DOHH2 (cell line): ENCODE measurements at regions not wholly inside any gene's neighbourhood (a gene's known extent, or its start where the extent isn't known, plus 50 kb on each side); places are given as distances from the start of the nearest gene placed in this dataset.

Source experiments
- H3F3A ChIP-seq: fragments of 200-600 bp; sonication (generic), shearing (Covaris generic); 2 replicates; pipeline ENCODE4 v1.6.0; 2016; ENCODE audit warnings: antibody characterized with exemption, mild to moderate bottlenecking; ENCODE audit not compliant: control insufficient read depth, insufficient read depth
- H3K27ac ChIP-seq: fragments of 200-600 bp; sonication (generic); 2 replicates; pipeline ENCODE4 v1.5.1; 2014; ENCODE audit warnings: low read depth, mild to moderate bottlenecking, low read length, moderate library complexity
- H3K27me3 ChIP-seq: fragments of 200-600 bp; sonication (generic); 2 replicates; pipeline ENCODE4 v1.6.1; 2014; ENCODE audit warnings: mild to moderate bottlenecking, low read length, mixed read lengths; ENCODE audit not compliant: control insufficient read depth
- H3K36me3 ChIP-seq: fragments of 200-600 bp; sonication (generic); 2 replicates; pipeline ENCODE4 v1.6.1; 2014; ENCODE audit warnings: mild to moderate bottlenecking, low read length, moderate library complexity, mixed read lengths; ENCODE audit not compliant: control insufficient read depth
- H3K4me1 ChIP-seq: fragments of 200-600 bp; sonication (generic); 2 replicates; pipeline ENCODE4 v1.6.1; 2014; ENCODE audit warnings: mild to moderate bottlenecking, low read length, mixed read lengths; ENCODE audit not compliant: control insufficient read depth
- H3K4me2 ChIP-seq: fragments of 200-600 bp; sonication (generic); 2 replicates; pipeline ENCODE4 v1.6.0; 2014; ENCODE audit warnings: mild to moderate bottlenecking, low read length, moderate library complexity
- H3K4me3 ChIP-seq: fragments of 200-600 bp; sonication (generic); 2 replicates; pipeline ENCODE4 v1.5.1; 2014; ENCODE audit warnings: mild to moderate bottlenecking, low read length, mixed read lengths
- H3K79me2 ChIP-seq: fragments of 200-600 bp; sonication (generic); 2 replicates; pipeline ENCODE4 v1.6.1; 2014; ENCODE audit warnings: mild to moderate bottlenecking, low read length, mixed read lengths; ENCODE audit not compliant: control insufficient read depth
- H3K9me2 ChIP-seq: fragments of 200-600 bp; sonication (generic); replicated peaks from 2 replicates; pipeline ENCODE4 v1.6.1; 2014; ENCODE audit warnings: mild to moderate bottlenecking, low read length, mixed read lengths; ENCODE audit not compliant: control insufficient read depth
- H3K9me3 ChIP-seq: fragments of 200-600 bp; sonication (generic); 2 replicates; pipeline ENCODE4 v1.6.1; 2014; ENCODE audit warnings: antibody characterized with exemption, low read length, mixed read lengths; ENCODE audit not compliant: control insufficient read depth, insufficient read depth
- H4K20me1 ChIP-seq: fragments of 200-600 bp; sonication (generic); 2 replicates; pipeline ENCODE4 v1.6.0; 2014; ENCODE audit warnings: low read depth, mild to moderate bottlenecking, antibody characterized with exemption, low read length, moderate library complexity; ENCODE audit not compliant: control insufficient read depth, insufficient read depth
- EZH2phosphoT487 ChIP-seq: fragments of 200-600 bp; sonication (generic); IDR thresholded peaks from 2 replicates; pipeline ENCODE4 v1.6.1; 2017; ENCODE audit warnings: borderline replicate concordance, mild to moderate bottlenecking, antibody characterized with exemption, low read length, moderate library complexity, mixed read lengths
- TF ChIP-seq, protein P1 (sequence below): fragments of 200-600 bp; sonication (generic); IDR thresholded peaks from one replicate; pipeline ENCODE4 v1.5.1; 2014; ENCODE audit warnings: antibody characterized with exemption, mild to moderate bottlenecking, low read depth, low read length; ENCODE audit not compliant: poor library complexity, severe bottlenecking

DNA sequence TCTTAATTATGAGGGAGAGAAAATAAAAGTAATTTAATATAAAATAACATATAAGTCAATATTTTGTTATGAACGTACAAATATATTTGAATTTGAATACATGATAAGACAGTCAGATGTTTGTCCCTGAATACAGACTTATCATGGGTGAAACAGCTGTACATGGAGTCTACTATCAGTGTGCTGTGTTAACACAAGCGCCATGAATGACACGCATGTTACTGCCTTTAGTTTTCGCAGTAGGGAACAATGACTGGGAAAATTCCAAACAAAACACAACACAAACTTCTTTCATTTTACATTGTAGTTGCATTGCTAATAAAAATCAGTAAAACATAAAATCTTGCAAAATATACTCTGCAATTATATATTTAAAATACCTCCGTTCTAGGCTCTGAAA, 108.6 kb downstream of the FBXO5 start:
- Histone ChIP-seq H3K79me2 (no peaks in the 10 kb centered on the region), H3K4me3 (no peak overlapping the region), H3K9me3 (no peaks in the 10 kb centered on the region), H3K36me3 (no peaks in the 10 kb centered on the region), H4K20me1 (no peaks in the 10 kb centered on the region), H3K27me3 (peaks cover 2% of the 10 kb centered on the region; the same call in 1 of the 2 replicates), H3K4me1 (no peaks in the 10 kb centered on the region), H3K9me2 (no peaks in the 10 kb centered on the region), H3F3A (no peaks in the 10 kb centered on the region), H3K27ac (no peak overlapping the region), H3K4me2 (no peak overlapping the region)
- TF ChIP-seq, protein P1, sequence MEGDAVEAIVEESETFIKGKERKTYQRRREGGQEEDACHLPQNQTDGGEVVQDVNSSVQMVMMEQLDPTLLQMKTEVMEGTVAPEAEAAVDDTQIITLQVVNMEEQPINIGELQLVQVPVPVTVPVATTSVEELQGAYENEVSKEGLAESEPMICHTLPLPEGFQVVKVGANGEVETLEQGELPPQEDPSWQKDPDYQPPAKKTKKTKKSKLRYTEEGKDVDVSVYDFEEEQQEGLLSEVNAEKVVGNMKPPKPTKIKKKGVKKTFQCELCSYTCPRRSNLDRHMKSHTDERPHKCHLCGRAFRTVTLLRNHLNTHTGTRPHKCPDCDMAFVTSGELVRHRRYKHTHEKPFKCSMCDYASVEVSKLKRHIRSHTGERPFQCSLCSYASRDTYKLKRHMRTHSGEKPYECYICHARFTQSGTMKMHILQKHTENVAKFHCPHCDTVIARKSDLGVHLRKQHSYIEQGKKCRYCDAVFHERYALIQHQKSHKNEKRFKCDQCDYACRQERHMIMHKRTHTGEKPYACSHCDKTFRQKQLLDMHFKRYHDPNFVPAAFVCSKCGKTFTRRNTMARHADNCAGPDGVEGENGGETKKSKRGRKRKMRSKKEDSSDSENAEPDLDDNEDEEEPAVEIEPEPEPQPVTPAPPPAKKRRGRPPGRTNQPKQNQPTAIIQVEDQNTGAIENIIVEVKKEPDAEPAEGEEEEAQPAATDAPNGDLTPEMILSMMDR: no peak
- TF ChIP-seq EZH2phosphoT487: no peak

DNA sequence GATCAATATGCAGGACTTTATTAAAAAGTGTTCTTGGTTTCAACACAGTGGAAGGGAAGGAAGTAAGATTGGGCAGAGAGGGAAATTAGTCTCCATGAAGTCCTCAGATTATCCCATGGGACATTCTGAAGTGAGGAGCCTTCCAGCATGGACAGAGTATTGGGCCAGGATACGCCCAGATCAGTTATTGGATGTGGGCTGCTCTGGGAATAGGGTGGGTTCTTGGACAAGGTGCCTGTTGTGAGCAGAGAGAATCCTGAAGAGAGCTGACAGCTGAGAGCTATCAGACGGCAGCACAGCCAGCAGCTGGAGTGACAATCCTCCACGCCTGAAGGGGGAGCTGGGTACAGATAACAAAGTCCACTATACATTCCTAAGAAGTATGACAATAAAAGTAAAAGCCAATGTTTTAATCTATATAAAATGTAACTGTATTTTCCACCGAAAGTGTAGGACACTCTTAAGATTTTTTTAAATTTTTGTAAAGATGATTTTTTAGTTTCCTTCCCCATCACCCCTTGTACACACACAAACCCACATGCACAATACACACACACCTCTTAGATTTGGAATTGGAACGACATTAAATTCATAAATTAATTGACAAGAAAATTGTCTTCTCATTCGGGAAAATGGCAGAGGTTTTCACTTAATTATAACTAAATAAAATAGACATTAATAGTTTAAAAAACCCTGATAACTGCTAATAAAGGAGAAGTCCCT, 107.8 kb downstream of the FBXO5 start:
- Histone ChIP-seq H3K9me2 (no peaks in the 10 kb centered on the region), H3F3A (no peaks in the 10 kb centered on the region), H3K79me2 (no peaks in the 10 kb centered on the region), H3K27ac (no peak overlapping the region), H3K4me1 (no peaks in the 10 kb centered on the region), H3K9me3 (no peaks in the 10 kb centered on the region), H3K4me3 (no peak overlapping the region), H3K36me3 (no peaks in the 10 kb centered on the region), H3K27me3 (peaks cover 2% of the 10 kb centered on the region; the same call in 1 of the 2 replicates), H4K20me1 (no peaks in the 10 kb centered on the region), H3K4me2 (no peak overlapping the region)
- TF ChIP-seq, protein P1: no peak
- no peak for TF ChIP-seq EZH2phosphoT487

DNA sequence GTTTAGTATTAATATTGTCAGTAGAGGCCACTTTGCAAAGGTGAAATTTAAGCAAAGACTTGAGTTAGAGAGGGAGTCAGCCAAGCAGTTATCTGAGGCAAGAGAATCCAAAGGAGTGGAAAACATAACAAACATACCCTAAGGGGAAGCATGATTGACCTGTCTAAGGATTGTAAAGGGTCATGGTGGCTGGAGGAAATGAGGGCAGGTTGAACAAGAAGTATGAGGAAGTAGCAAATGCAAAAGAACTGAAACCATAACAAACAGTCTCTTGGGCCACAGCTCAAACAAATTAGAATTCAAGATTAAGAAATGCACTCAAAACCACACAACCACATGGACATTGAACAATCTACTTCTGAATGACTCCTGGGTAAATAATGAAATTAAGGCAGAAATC, 103.2 kb downstream of the FBXO5 start:
- no peak overlapping the region for H3K4me3 ChIP-seq
- H3K79me2 ChIP-seq: no peaks in the 10 kb centered on the region
- no peak overlapping the region for H3K27ac ChIP-seq
- H4K20me1 ChIP-seq: no peaks in the 10 kb centered on the region
- no peaks in the 10 kb centered on the region for H3K9me3 ChIP-seq
- no peaks in the 10 kb centered on the region for H3K4me1 ChIP-seq
- no peaks in the 10 kb centered on the region for H3F3A ChIP-seq
- H3K4me2 ChIP-seq: no peak overlapping the region
- H3K36me3 ChIP-seq: no peaks in the 10 kb centered on the region
- H3K27me3 ChIP-seq: no peaks in the 10 kb centered on the region
- TF ChIP-seq EZH2phosphoT487: no peak
- TF ChIP-seq, protein P1: no peak
- no peaks in the 10 kb centered on the region for H3K9me2 ChIP-seq
